B cell (primary cell): ENCODE measurements at regions not wholly inside any gene's neighbourhood (a gene's known extent, or its start where the extent isn't known, plus 50 kb on each side); places are given as distances from the start of the nearest gene placed in this dataset.
A peak's percentile ranks its signal among the peaks of the same experiment; 100 is the strongest.

Experiments
- ATAC-seq: fragments of 200-7000 bp; cut with Tn5 transposase; one replicate; pipeline ENCODE4 v1.10.0; 2021; ENCODE audit warnings: low read depth, mild to moderate bottlenecking, moderate number of reproducible peaks, moderate library complexity
- CTCF ChIA-PET: fragments of 350-600 bp; sonication (Branson Sonifier 250); formaldehyde crosslinking; loops from one replicate; lab custom pipeline; 2021; ENCODE audit warnings: antibody characterized with exemption, inconsistent platforms; lab: Charles Lee
- POLR2A ChIA-PET: fragments of 350-600 bp; sonication (Branson Sonifier 250); formaldehyde crosslinking; loops from one replicate; lab custom pipeline; 2021; ENCODE audit warnings: antibody characterized with exemption; lab: Charles Lee
- DNase-seq: peaks from one replicate; pipeline ENCODE4 v3.0.0; 2013
- H2AFZ ChIP-seq: 2 replicates; pipeline ENCODE4 v1.6.1; 2012; ENCODE audit warnings: mild to moderate bottlenecking, low read depth, low read length; ENCODE audit not compliant: insufficient read depth, poor library complexity, severe bottlenecking
- H3K27ac ChIP-seq, 2 donors: 1 replicate in 1 of 2; 2 replicates in 1 of 2; pipeline ENCODE4 v1.5.1; 2012 to 2013; ENCODE audit warnings: low read length in 2 of 2, mild to moderate bottlenecking in 2 of 2, moderate library complexity in 1 of 2
- H3K27me3 ChIP-seq, 4 experiments: fragments of 200-600 bp in 1 of 4; sonication (generic) in 1 of 4; replicated peaks in 1 of 4; 1 replicate in 2 of 4; 2 replicates in 2 of 4; pipeline versions ENCODE4 v1.6.1 to v1.7.0; 2013 to 2016; ENCODE audit warnings: low read length in 3 of 4, mild to moderate bottlenecking in 2 of 4, mixed read lengths in 1 of 4, moderate library complexity in 1 of 4; ENCODE audit not compliant: insufficient read depth in 4 of 4, control insufficient read depth in 3 of 4; ENCODE audit errors: control extremely low read depth in 1 of 4
- H3K36me3 ChIP-seq, 2 experiments: replicated peaks in 1 of 2; 1 replicate in 1 of 2; 2 replicates in 1 of 2; pipeline versions ENCODE4 v1.6.1 to v1.7.1; 2013; ENCODE audit warnings: low read length in 1 of 2; ENCODE audit not compliant: insufficient read depth in 2 of 2, control insufficient read depth in 1 of 2; ENCODE audit errors: control extremely low read depth in 1 of 2, extremely low read depth in 1 of 2
- H3K4me1 ChIP-seq, 2 donors: fragments of 200-600 bp in 1 of 2; sonication (generic) in 1 of 2; 1 replicate in 1 of 2; 2 replicates in 1 of 2; pipeline versions ENCODE4 v1.5.1 to v1.6.1; 2013 to 2017; ENCODE audit warnings: low read length in 2 of 2; ENCODE audit not compliant: control insufficient read depth in 2 of 2, insufficient read depth in 2 of 2
- H3K4me2 ChIP-seq: replicated peaks from 2 replicates; pipeline ENCODE3; 2012; ENCODE audit warnings: mild to moderate bottlenecking, low read depth, low read length; ENCODE audit not compliant: poor library complexity, severe bottlenecking
- H3K4me3 ChIP-seq, 5 experiments: fragments of 200-600 bp in 1 of 5; sonication (generic) in 1 of 5; 1 replicate in 3 of 5; 2 replicates in 2 of 5; pipeline versions ENCODE4 v1.5.1 to v1.7.0; 2011 to 2016; ENCODE audit warnings: low read length in 4 of 5, mild to moderate bottlenecking in 4 of 5, low read depth in 2 of 5, control low read depth in 1 of 5, moderate library complexity in 1 of 5; ENCODE audit not compliant: insufficient read depth in 1 of 5; ENCODE audit errors: control extremely low read depth in 1 of 5, extremely low read depth in 1 of 5
- H3K79me2 ChIP-seq: fragments of 200-600 bp; sonication (generic); one replicate; pipeline ENCODE4 v1.6.0; 2016; ENCODE audit warnings: low read length; ENCODE audit not compliant: control insufficient read depth, insufficient read depth
- H3K9ac ChIP-seq: fragments of 200-600 bp; sonication (generic); 2 replicates; pipeline ENCODE4 v1.6.1; 2017; ENCODE audit warnings: mild to moderate bottlenecking, low read length, moderate library complexity
- H3K9me3 ChIP-seq, 3 donors: one replicate each; pipeline versions ENCODE4 v1.6.1 to v1.7.1; 2013; ENCODE audit warnings: low read length in 2 of 3; ENCODE audit not compliant: control insufficient read depth in 2 of 3, insufficient read depth in 1 of 3; ENCODE audit errors: control extremely low read depth in 1 of 3
- H4K20me1 ChIP-seq: 2 replicates; pipeline ENCODE4 v1.6.0; 2012; ENCODE audit warnings: mild to moderate bottlenecking, low read length; ENCODE audit not compliant: insufficient read depth, control insufficient read depth, poor library complexity, severe bottlenecking
- H3K27ac Mint-ChIP-seq: one replicate; pipeline ENCODE4 v1.8.0; 2021; ENCODE audit warnings: mixed read lengths
- H3K27me3 Mint-ChIP-seq: one replicate; pipeline ENCODE4 v1.8.0; 2021; ENCODE audit warnings: mixed read lengths
- H3K4me1 Mint-ChIP-seq: one replicate; pipeline ENCODE4 v1.8.0; 2021; ENCODE audit warnings: mixed read lengths
- H3K4me3 Mint-ChIP-seq: one replicate; pipeline ENCODE4 v1.8.0; 2021; ENCODE audit warnings: mixed read lengths
- H3K9me3 Mint-ChIP-seq: one replicate; pipeline ENCODE4 v1.8.0; 2022; ENCODE audit warnings: mixed read lengths; ENCODE audit not compliant: insufficient read depth
- EZH2 ChIP-seq: IDR thresholded peaks from 2 replicates; pipeline ENCODE4 v1.6.1; 2012; ENCODE audit warnings: borderline replicate concordance, low read depth, mild to moderate bottlenecking, moderate library complexity, low read length; ENCODE audit not compliant: insufficient read depth, poor library complexity, severe bottlenecking
- WGBS: methylation state at CpG from one replicate; pipeline ENCODE4 v1.1.5; 2013; ENCODE audit warnings: missing lambda C conversion rate; ENCODE audit not compliant: insufficient coverage; 5-methylcytosine and 5-hydroxymethylcytosine counted together
- intact Hi-C: fragments of 100-400 bp; cut with micrococcal nuclease; formaldehyde crosslinking; loops from one replicate; pipeline ENCODE4 v1.10.0; 2022
- TF ChIP-seq, protein P1 (sequence below): fragments of 200-600 bp; IDR thresholded peaks from one replicate; pipeline ENCODE4 v1.8.0; 2022; ENCODE audit warnings: antibody characterized with exemption, mild to moderate bottlenecking

DNA sequence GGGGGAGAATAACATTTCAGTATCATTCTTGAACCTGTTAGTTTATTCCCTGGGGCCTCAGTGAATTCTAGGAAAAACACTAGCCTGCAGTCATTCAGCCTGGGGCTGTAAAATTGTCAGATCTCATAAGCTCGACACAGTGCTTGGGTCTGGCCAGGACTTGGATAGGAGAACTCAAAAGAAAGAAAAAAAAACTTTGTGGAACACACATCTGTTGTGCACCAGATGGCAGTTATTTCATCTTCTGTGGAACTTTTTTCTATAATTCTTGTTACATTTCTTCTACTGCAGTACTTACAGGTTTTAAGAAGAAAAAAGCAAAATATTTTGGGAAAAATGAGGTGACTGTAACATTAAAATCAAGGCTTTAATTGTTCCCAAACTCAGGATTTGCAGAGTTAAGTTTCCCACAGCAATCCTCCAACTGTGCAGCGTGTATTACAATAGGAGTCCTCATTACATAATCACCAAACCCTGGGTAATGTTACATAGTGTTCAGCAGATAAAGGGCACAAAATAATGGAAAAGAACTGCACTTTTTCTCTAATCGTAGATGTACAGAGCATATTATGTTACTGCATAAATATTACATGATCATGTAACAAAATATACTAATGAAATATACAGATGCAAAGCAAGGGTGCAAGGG lies 531.1 kb upstream of the CITED2 start:
- DNase-seq (no peak), ATAC-seq (no peak)
- Mint-ChIP-seq H3K9me3 (no peaks in the 10 kb centered on the region), H3K27me3 (no peaks in the 10 kb centered on the region), H3K27ac (no peak overlapping the region), H3K4me1 (peaks cover 15% of the 10 kb centered on the region), H3K4me3 (no peak overlapping the region)
- Histone ChIP-seq H3K9ac (no peak overlapping the region), H4K20me1 (no peaks in the 10 kb centered on the region), H3K4me2 (no peak overlapping the region), H3K79me2 (no peaks in the 10 kb centered on the region), H3K4me1 (peaks cover 0 to 14% of the 10 kb centered on the region in 2 donors), H3K4me3 (no peak overlapping the region), H2AFZ (no peak overlapping the region), H3K27me3 (no peaks in the 10 kb centered on the region), H3K36me3 (no peaks in the 10 kb centered on the region), H3K9me3 (no peaks in the 10 kb centered on the region), H3K27ac (no peak overlapping the region)
- TF ChIP-seq, protein P1, sequence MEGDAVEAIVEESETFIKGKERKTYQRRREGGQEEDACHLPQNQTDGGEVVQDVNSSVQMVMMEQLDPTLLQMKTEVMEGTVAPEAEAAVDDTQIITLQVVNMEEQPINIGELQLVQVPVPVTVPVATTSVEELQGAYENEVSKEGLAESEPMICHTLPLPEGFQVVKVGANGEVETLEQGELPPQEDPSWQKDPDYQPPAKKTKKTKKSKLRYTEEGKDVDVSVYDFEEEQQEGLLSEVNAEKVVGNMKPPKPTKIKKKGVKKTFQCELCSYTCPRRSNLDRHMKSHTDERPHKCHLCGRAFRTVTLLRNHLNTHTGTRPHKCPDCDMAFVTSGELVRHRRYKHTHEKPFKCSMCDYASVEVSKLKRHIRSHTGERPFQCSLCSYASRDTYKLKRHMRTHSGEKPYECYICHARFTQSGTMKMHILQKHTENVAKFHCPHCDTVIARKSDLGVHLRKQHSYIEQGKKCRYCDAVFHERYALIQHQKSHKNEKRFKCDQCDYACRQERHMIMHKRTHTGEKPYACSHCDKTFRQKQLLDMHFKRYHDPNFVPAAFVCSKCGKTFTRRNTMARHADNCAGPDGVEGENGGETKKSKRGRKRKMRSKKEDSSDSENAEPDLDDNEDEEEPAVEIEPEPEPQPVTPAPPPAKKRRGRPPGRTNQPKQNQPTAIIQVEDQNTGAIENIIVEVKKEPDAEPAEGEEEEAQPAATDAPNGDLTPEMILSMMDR = no peak
- intact Hi-C loops = no loop called here
- 60% methylated on average over 1 of the region's 3 CpGs for WGBS
- ChIA-PET CTCF (no interaction called here), POLR2A (no interaction called here)

DNA sequence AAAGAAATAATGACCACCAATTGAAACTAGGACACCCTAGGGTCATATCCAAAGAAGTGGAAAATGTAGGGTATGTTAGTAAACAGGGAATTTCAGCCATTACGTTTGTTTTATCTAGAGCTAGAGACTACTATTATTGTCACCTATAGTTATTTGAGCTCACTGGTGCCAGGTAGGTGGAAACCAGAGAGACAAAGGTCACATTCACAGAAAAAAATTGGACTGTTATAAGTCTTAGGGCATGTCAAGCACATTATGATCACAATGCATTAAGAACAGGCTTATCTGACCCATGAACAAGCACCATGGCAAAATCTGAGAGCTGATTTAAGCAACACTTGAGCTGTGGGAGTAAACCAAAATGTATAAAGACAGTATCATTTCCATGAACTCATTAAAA lies 530.1 kb upstream of the CITED2 start:
- ChIA-PET CTCF (interaction anchor here (0.9 to 2.3 kb wide), 2 partner anchors 16 to 22 kb away, joined by 3 to 7 read pairs; no protein-coding TSS in a partner anchor), POLR2A (no interaction called here)
- Histone ChIP-seq H3K4me3 (no peak overlapping the region), H3K27ac (peak overlapping the region in 1 of 2 donors; percentile 58), H3K36me3 (no peaks in the 10 kb centered on the region), H3K27me3 (no peaks in the 10 kb centered on the region), H3K4me1 (peaks cover 0 to 14% of the 10 kb centered on the region in 2 donors), H3K79me2 (no peaks in the 10 kb centered on the region), H3K9ac (no peak overlapping the region), H3K4me2 (no peak overlapping the region), H4K20me1 (no peaks in the 10 kb centered on the region), H2AFZ (no peak overlapping the region), H3K9me3 (no peaks in the 10 kb centered on the region)
- H3K4me3 Mint-ChIP-seq = no peak overlapping the region
- peak overlapping the region; percentile 29 for H3K27ac Mint-ChIP-seq
- TF ChIP-seq, protein P1 = no peak
- TF ChIP-seq EZH2 = no peak
- peaks cover 15% of the 10 kb centered on the region for H3K4me1 Mint-ChIP-seq
- intact Hi-C loops = no loop called here
- no peaks in the 10 kb centered on the region for H3K9me3 Mint-ChIP-seq
- no peak for ATAC-seq
- WGBS = no CpG with 5 or more reads among the region's 1 CpG
- no peaks in the 10 kb centered on the region for H3K27me3 Mint-ChIP-seq
- DNase-seq = no peak
